GM12892 (cell line): ENCODE measurements at regions not wholly inside any gene's neighbourhood (a gene's known extent, or its start where the extent isn't known, plus 50 kb on each side); places are given as distances from the start of the nearest gene placed in this dataset.

ENCODE experiments used
- POLR2A ChIP-seq: IDR thresholded peaks from 2 replicates; pipeline ENCODE4 v1.6.1; 2011; ENCODE audit warnings: low read depth, low read length, control low read depth
- POLR2AphosphoS5 ChIP-seq: IDR thresholded peaks from 2 replicates; pipeline ENCODE4 v1.6.1; 2011; ENCODE audit warnings: low read depth, low read length, control low read depth
- TAF1 ChIP-seq: IDR thresholded peaks from 2 replicates; pipeline ENCODE4 v1.6.1; 2011; ENCODE audit warnings: low read depth, mild to moderate bottlenecking, control low read depth, low read length, borderline replicate concordance

DNA sequence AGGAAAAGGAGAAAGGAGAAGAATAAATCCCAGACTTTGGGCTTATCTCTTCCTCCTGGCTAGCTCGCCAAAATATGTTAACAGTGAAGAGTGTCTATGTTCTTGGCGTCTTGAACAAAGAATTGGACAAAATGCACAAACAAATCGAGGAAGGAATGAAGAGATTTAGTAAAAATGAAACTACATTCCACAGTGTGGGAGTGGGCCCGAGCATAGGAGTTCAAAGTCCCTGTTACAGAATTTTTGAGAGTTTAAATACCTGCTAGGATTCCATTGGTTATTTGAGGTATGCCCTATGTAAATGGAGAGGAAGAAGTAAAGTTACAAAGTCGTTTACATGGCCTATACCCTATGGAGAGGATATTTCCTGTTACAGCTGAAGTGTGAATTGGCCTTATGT is 525.1 kb upstream of the CNTN5 start:
- TF ChIP-seq POLR2A (no peak), POLR2AphosphoS5 (no peak), TAF1 (no peak)
